ENCODE measurements at regions not wholly inside any gene's neighbourhood (a gene's known extent, or its start where the extent isn't known, plus 50 kb on each side); places are given as distances from the start of the nearest gene placed in this dataset.
"Not testable (repeated sequence)": the region's sequence is repeated elsewhere in the genome, so short reads cannot be mapped to it uniquely, and the experiment has no call there.

- DNase-seq, result peak; percentile 84
Measured at GRCh38 chr4:187608001-187608421, 387.6 kb upstream of the ZFP42 start.

- no peak for DNase-seq
Measured at GRCh38 chr4:187612301-187612700, 383.3 kb upstream of the ZFP42 start.

- no peak for DNase-seq
Measured at GRCh38 chr4:187613089-187613839, 382.3 kb upstream of the ZFP42 start.

DNA sequence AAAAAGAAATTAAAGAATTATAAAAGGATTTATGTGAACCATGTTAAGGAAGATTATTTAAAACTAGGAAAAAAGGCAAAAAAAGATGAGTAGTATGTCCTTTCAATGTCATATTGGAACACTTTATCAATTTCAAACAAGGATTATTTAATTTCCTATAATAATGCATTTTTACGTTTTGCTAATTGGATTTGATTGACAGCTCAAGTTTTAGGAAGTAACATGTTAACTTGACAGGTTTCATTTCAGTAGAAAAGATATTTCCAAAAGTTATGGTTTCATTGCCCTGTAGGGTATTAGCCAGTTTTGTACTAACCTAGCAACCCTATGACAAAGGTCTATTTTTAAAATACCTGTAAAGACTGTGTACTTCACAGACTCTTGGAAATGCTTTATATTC is 379.6 kb upstream of the ZFP42 start:
- DNase-seq, result no peak

- peak; percentile 67 for DNase-seq
Measured at GRCh38 chr4:187617113-187617512, 378.5 kb upstream of the ZFP42 start.

- DNase-seq, result peak; percentile 80
Measured at GRCh38 chr4:187618701-187619281, 376.8 kb upstream of the ZFP42 start.

DNA sequence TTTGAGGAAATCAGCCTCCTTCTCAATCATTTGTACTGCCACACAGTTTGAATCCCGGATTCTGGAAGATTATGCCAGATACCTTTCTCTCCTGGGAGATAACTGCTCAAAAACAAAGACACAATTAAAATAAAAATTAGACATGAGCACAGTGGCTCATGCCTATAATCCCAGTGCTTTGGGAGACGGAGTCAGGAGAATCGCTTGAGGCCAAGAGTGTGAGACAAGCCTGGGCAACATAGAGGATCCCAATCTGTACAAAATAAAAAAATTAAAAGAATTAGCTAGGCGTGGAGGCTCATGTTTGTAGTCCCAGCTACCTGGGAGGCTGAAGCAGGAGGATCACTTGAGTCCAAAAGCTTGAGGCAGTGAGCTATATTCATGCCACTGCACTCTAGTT is 376.3 kb upstream of the ZFP42 start:
- no peak for DNase-seq

DNA sequence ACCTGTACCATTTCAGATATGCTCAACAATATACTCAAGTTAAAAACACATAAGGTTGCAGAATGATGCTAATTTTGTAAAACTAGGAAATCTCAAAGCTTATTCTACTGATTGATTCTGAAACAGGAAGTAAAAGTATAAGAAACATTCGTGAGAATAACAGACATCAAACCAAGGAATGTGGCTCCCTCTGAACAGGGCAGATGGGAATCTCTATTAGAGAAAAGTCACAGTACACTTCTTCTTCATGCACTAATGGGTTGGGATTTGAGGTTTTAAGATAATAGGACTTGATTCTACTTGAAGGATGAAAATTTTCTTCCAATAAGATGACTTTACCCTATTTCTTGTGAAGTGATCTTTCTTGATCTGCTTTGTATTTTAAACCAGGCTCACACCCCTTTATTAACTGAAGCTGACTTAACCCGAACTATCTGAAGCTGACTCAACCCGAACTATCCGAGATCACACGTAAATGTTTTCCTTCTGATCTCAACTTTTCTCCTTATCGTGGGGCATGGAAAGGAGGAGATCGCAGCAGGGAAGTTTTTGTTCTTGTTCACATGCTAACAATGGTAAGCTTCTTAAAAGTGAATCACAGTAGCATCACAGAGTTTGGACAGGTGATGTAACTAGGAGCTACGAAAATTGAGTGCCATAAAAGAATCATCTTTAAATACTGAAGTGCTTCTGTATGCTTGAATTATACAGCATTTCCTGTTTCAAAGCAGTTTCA is 363.1 kb upstream of the ZFP42 start:
- peak; percentile 35 for DNase-seq

- DNase-seq, result no peak
Measured at GRCh38 chr4:187633245-187633644, 362.3 kb upstream of the ZFP42 start.

DNA sequence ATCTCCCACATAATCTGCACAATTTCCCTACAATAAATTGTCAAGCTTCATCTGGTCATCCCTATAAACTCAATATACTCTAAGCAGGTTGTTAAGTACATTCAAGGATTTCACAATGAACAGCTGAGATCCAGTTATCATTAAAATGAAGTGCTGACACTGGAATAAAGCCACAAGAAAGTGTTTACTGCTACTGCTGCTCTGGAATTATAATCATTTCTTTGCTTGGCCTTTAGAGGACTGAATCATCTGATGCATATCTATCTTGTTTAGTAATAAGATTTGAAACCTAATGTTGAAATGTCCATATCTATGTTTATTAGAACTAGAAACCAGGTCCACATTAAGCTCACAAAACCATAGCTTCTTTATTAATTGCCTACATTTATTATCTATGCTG is 338.6 kb upstream of the ZFP42 start:
- DNase-seq, result peak; percentile 23

GRCh38 chr4:187663076-187663475 is 332.5 kb upstream of the ZFP42 start:
- DNase-seq, result no peak

- no peak for DNase-seq
Measured at GRCh38 chr4:187664011-187664410, 331.6 kb upstream of the ZFP42 start.

DNA sequence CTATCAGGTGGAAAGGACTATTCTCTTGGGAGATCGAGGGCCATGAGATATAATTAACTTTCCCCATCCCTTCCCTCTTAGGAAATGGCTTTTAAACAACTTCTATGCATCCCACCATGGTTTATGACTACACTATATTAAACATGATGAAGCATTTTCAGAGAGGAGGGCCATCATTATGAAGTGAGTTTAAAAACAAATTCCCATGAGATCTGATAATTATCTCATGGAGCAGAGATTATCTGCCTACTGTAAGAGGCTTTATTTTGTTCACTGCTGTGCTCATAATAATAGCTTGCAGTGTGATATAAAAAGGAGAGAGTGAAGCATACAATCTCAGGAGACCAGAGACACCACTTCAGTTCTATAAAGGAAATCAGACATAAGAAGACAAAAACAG is 330.5 kb upstream of the ZFP42 start:
- DNase-seq, result no peak

GRCh38 chr4:187666034-187666433 is 329.5 kb upstream of the ZFP42 start:
- peak; percentile 20 for DNase-seq

DNA sequence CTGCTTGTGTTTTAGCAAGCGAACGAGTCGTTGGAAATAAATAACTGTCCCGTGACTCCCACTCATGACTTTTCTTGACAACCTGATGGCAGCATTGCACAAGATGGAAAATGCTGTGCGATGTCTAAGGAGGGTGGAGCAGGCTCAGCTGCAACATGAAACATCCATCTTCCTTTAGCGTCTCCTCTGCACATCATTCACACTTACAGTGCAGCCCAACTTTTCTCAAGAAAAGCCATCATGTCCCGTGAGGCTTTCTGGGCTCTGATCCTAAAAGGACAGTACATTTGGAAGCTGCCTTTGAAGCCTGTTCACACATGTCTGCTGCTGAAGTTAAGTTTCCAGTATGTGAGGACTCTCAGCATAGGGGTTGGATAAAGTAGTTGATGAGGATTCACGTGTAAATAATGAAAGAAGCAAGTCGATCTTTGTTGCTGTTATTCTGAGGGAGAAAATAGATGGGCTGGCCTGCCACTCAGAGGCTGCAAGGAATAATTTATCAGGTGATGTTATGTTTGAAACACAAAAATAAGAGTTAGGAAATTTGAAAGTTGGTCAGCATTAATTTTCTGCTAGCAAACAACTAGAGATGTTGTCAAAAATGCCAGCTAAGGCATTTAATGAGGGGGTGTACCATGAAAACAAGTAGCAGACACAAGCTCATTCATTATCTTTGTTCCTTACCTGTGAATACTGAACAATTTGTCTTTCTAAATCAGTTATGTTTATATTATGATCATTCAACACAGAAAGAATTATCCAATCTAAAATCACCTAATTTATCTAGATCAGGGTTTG is 328.7 kb upstream of the ZFP42 start:
- DNase-seq, result peak; percentile 32

- DNase-seq, result peak; percentile 66
Measured at GRCh38 chr4:187668526-187669082, 327.0 kb upstream of the ZFP42 start.

DNA sequence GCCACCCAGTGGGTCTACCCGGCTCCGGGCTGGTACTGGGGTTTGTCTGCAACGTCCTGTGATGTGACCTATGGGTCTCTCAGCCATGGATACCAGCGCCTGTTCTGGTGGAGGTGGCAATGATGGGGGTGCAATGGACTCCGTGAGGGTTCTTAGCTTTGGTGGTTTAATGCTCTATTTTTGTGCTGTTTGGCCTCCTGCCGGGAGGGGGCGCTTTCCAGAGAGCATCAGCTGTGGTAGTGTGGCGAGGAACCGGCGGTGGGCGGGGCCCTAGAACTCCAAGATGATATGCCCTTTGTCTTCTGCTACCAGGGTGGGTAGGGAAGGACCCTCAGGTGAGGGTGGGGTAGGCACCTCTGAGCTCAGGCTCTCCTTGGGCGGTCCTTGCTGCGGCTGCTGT is 324.1 kb upstream of the ZFP42 start:
- DNase-seq, result not testable (repeated sequence)

DNA sequence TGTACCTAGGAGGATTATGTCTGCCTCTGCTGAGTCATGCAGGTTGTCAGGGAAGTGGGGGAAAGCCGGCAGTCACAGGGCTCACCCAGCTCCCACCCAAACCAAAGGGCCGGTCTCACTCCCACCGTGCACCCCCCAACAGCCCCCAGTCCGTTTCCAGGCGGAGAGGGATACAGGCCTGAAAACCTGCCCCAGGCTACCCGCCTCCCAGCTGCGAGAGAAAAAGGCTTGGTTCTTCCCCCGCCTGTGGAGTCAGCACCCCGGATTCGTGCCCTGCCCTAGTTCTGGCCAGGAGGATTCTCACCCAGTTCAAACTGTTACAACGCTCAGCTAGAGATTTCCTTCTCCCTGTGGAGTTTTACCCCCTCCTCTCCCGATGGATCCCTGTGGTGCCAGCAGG is 323.6 kb upstream of the ZFP42 start:
- not testable (repeated sequence) for DNase-seq

DNA sequence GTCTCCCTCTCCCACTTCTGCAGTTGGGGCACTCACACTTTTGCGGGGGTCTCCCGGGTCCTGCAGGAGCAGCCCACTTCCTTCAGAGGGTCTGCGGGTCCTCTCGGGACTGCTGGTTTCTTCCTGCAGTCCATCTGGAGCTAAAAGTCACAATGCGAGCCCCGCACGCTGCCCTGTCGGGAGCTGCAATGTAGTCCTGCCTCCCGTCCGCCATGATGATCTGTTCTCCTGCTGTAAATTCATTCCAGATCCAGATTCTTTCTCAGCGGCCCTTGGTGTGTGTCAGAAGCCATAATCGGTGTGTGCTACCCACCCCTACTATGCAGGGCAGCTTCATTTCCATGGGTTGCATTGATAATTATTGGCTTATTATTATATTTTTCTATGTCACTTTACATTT is 323.0 kb upstream of the ZFP42 start:
- DNase-seq, result peak; percentile 27

DNA sequence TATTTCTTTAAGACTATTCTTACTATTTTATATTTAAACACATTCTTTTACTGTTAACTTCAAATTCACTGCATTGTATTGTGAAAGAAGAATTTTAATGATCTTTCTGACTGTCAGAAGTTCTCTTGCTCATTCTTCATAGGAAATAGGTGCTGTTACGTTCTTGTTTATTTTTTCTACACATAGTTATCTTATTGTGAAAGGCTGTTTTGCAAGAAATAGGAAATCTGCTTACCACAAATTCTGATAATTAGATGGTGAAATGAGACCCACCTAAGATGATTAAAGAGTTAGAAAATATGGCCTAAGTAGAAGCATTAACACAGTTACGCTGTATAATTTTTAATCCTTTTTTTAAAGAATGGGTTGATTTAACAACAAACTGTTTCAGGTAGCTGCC is 316.1 kb upstream of the ZFP42 start:
- DNase-seq, result no peak

DNA sequence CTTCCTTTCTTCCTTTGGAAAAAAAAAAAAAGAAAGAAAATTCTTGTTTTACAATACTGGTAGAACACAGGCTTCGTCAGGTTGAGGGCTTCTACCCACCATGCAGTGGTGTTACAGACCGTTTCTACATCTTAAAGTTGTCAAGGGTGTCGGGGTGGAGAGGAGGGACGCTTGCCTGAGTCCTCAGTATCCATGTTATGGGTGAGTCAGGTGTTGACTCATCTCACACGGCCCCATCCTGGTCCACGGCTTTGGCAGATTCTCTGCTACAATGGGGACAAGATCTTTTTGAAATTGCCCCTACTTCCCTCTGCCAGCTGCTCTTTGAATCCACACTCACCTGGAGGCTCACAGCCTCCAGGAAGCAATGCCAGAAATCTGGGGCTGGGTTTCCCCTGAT is 310.3 kb upstream of the ZFP42 start:
- no peak for DNase-seq

- DNase-seq, result no peak
Measured at GRCh38 chr4:187687697-187688096, 307.9 kb upstream of the ZFP42 start.

DNA sequence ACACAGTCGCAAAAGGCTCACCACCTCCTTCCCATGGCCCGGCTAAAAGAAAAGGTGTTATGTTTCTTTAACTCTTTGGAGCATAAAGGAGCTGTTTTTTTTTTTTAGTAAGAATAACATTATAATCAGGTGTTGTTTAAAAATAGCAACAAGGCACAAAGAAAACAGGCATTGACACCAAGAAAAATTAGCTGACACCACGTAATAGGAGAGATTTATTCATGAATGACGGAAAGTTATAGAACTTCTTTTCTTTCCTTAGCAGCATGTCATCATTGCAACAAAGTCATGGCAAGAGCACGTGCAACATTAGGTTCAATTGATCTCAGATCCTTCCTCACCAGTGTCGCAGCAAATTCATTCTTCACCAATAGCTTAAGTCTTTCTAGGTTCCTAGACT is 302.9 kb upstream of the ZFP42 start:
- DNase-seq, result no peak
